A673 (cell line): ENCODE measurements at regions not wholly inside any gene's neighbourhood (a gene's known extent, or its start where the extent isn't known, plus 50 kb on each side); places are given as distances from the start of the nearest gene placed in this dataset.

Experiments
- EZH2 ChIP-seq: fragments of 200-600 bp; sonication (generic); IDR thresholded peaks from 2 replicates; pipeline ENCODE4 v1.6.1; 2017; ENCODE audit warnings: borderline replicate concordance, low read depth, mild to moderate bottlenecking, mixed read lengths, antibody characterized with exemption, low read length; ENCODE audit not compliant: poor library complexity, severe bottlenecking
- TF ChIP-seq, protein P1 (sequence below): fragments of 300-800, 200-600 bp; sonication (generic); conservative IDR thresholded peaks from 2 replicates; pipeline ENCODE4 v1.5.1; 2017; ENCODE audit warnings: low read depth, mild to moderate bottlenecking, antibody characterized with exemption, low read length, moderate library complexity, mixed read lengths

DNA sequence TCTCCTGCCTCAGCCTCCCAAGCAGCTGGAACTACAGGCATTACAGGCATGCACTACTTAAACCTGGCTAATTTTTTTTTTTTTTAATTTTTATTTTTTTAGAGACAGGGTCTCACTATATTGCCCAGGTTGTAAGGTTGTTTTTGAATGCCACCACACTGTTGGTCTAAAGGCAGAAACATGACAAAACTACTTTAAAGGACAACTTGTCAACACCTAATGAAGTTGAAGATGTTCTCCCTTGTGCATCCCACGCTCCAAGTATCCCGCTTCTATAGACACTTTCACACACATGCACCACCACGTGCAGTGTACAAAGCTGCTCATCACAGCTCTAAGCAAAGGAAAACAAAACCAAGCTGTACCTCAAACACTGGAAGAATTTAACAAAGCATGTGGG is 226.4 kb downstream of the FGFR2 start:
- no peak for TF ChIP-seq EZH2
- TF ChIP-seq, protein P1, sequence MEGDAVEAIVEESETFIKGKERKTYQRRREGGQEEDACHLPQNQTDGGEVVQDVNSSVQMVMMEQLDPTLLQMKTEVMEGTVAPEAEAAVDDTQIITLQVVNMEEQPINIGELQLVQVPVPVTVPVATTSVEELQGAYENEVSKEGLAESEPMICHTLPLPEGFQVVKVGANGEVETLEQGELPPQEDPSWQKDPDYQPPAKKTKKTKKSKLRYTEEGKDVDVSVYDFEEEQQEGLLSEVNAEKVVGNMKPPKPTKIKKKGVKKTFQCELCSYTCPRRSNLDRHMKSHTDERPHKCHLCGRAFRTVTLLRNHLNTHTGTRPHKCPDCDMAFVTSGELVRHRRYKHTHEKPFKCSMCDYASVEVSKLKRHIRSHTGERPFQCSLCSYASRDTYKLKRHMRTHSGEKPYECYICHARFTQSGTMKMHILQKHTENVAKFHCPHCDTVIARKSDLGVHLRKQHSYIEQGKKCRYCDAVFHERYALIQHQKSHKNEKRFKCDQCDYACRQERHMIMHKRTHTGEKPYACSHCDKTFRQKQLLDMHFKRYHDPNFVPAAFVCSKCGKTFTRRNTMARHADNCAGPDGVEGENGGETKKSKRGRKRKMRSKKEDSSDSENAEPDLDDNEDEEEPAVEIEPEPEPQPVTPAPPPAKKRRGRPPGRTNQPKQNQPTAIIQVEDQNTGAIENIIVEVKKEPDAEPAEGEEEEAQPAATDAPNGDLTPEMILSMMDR: no peak
